Activated B cell treated with CpG ODN at 0.5 μM for 24 hours (primary cell): ENCODE measurements at regions not wholly inside any gene's neighbourhood (a gene's known extent, or its start where the extent isn't known, plus 50 kb on each side); places are given as distances from the start of the nearest gene placed in this dataset.

Experiments used
- ATAC-seq: fragments of 200-7000 bp; cut with Tn5 transposase; one replicate; pipeline ENCODE4 v1.10.0; 2021; ENCODE audit warnings: low read depth, mild to moderate bottlenecking, moderate library complexity
- CTCF ChIA-PET: fragments of 350-600 bp; sonication (Branson Sonifier 250); formaldehyde crosslinking; loops from one replicate; lab custom pipeline; 2021; ENCODE audit warnings: antibody characterized with exemption; lab: Charles Lee
- POLR2A ChIA-PET: fragments of 350-600 bp; sonication (Branson Sonifier 250); formaldehyde crosslinking; loops from one replicate; lab custom pipeline; 2021; ENCODE audit warnings: antibody characterized with exemption; lab: Charles Lee
- DNase-seq: peaks from one replicate; pipeline ENCODE4 v3.0.0; 2022
- H3K27ac Mint-ChIP-seq: one replicate; pipeline ENCODE4 v1.8.0; 2020; ENCODE audit warnings: mixed read lengths
- H3K27me3 Mint-ChIP-seq: one replicate; pipeline ENCODE4 v1.8.0; 2021; ENCODE audit warnings: mixed read lengths
- H3K36me3 Mint-ChIP-seq: one replicate; pipeline ENCODE4 v1.8.0; 2021; ENCODE audit warnings: low read depth, mixed read lengths
- H3K4me1 Mint-ChIP-seq: one replicate; pipeline ENCODE4 v1.8.0; 2021; ENCODE audit warnings: mixed read lengths
- H3K4me3 Mint-ChIP-seq: one replicate; pipeline ENCODE4 v1.8.0; 2020; ENCODE audit warnings: mild to moderate bottlenecking, mixed read lengths
- H3K9me3 Mint-ChIP-seq: one replicate; pipeline ENCODE4 v1.8.0; 2020; ENCODE audit warnings: mixed read lengths
- CTCF ChIP-seq: fragments of 200-600 bp; IDR thresholded peaks from one replicate; pipeline ENCODE4 v1.8.0; 2022; ENCODE audit warnings: antibody characterized with exemption, mild to moderate bottlenecking
- intact Hi-C: fragments of 100-400 bp; cut with micrococcal nuclease; formaldehyde crosslinking; loops from one replicate; pipeline ENCODE4 v1.15.1; 2024

- H3K36me3 Mint-ChIP-seq = no peaks in the 10 kb centered on the region
- ChIA-PET CTCF (no interaction called here), POLR2A (no interaction called here)
- no peaks in the 10 kb centered on the region for H3K4me1 Mint-ChIP-seq
- no peak for ATAC-seq
- DNase-seq = no peak
- no peak overlapping the region for H3K4me3 Mint-ChIP-seq
- intact Hi-C loops = no loop called here
- no peak for TF ChIP-seq CTCF
- H3K9me3 Mint-ChIP-seq = no peaks in the 10 kb centered on the region
- H3K27me3 Mint-ChIP-seq = no peaks in the 10 kb centered on the region
- H3K27ac Mint-ChIP-seq = no peak overlapping the region
Measured at GRCh38 chr20:40525351-40525750, 163.7 kb downstream of the MAFB start.

- CTCF ChIA-PET = interaction anchor here (1.5 kb wide), 1 partner anchor 1255 kb away, joined by 3 read pairs; no protein-coding TSS in a partner anchor
- no peak for ATAC-seq
- no peak for DNase-seq
- no peaks in the 10 kb centered on the region for H3K27me3 Mint-ChIP-seq
- no peaks in the 10 kb centered on the region for H3K4me1 Mint-ChIP-seq
- no peaks in the 10 kb centered on the region for H3K9me3 Mint-ChIP-seq
- no peak for TF ChIP-seq CTCF
- no peak overlapping the region for H3K27ac Mint-ChIP-seq
- no peak overlapping the region for H3K4me3 Mint-ChIP-seq
- POLR2A ChIA-PET = no interaction called here
- H3K36me3 Mint-ChIP-seq = no peaks in the 10 kb centered on the region
- intact Hi-C loops = no loop called here
Measured at GRCh38 chr20:40524071-40524470, 165.0 kb downstream of the MAFB start.

- intact Hi-C loops = no loop called here
- no peak for TF ChIP-seq CTCF
- H3K4me3 Mint-ChIP-seq = no peak overlapping the region
- no peaks in the 10 kb centered on the region for H3K9me3 Mint-ChIP-seq
- ATAC-seq = no peak
- DNase-seq = no peak
- H3K27me3 Mint-ChIP-seq = peaks cover 3% of the 10 kb centered on the region
- no peaks in the 10 kb centered on the region for H3K36me3 Mint-ChIP-seq
- ChIA-PET CTCF (no interaction called here), POLR2A (no interaction called here)
- H3K27ac Mint-ChIP-seq = no peak overlapping the region
- H3K4me1 Mint-ChIP-seq = no peaks in the 10 kb centered on the region
Measured at GRCh38 chr20:40522405-40522804, 166.6 kb downstream of the MAFB start.

GRCh38 chr20:40521962-40522361 is 167.1 kb downstream of the MAFB start:
- Mint-ChIP-seq H3K27me3 (peaks cover 3% of the 10 kb centered on the region), H3K9me3 (no peaks in the 10 kb centered on the region), H3K4me3 (no peak overlapping the region), H3K27ac (no peak overlapping the region), H3K36me3 (no peaks in the 10 kb centered on the region), H3K4me1 (no peaks in the 10 kb centered on the region)
- POLR2A ChIA-PET = no interaction called here
- TF ChIP-seq CTCF = no peak
- no peak for DNase-seq
- CTCF ChIA-PET = no interaction called here
- ATAC-seq = no peak
- intact Hi-C loops = no loop called here

- no peak for ATAC-seq
- Mint-ChIP-seq H3K4me1 (no peaks in the 10 kb centered on the region), H3K4me3 (no peak overlapping the region)
Measured at GRCh38 chr20:40519918-40520317, 169.1 kb downstream of the MAFB start.

More at GRCh38 chr20:40519918-40520317, 169.1 kb downstream of the MAFB start:
- intact Hi-C loops = no loop called here
- Mint-ChIP-seq H3K9me3 (no peaks in the 10 kb centered on the region), H3K27me3 (peaks cover 3% of the 10 kb centered on the region), H3K36me3 (no peaks in the 10 kb centered on the region), H3K27ac (no peak overlapping the region)
- ChIA-PET POLR2A (no interaction called here), CTCF (no interaction called here)
- no peak for TF ChIP-seq CTCF
- no peak for DNase-seq
